OCI-LY7 (cell line): ENCODE measurements at regions not wholly inside any gene's neighbourhood (a gene's known extent, or its start where the extent isn't known, plus 50 kb on each side); places are given as distances from the start of the nearest gene placed in this dataset.

Experiments used
- BruUV-seq: library from RNA; stranded (reverse); fragments of 400-500 nt; replicated peaks from 2 replicates; lab custom pipeline; 2021; lab: Mats Ljungman, UMichigan
- CTCF ChIA-PET: fragments of 300-600 bp; sonication (Branson Sonifier 250); formaldehyde crosslinking; loops from one replicate; lab custom pipeline; 2022; ENCODE audit warnings: antibody characterized with exemption; ENCODE audit not compliant: unreplicated experiment; lab: Charles Lee
- POLR2A ChIA-PET: fragments of 300-600 bp; sonication (Branson Sonifier 250); formaldehyde crosslinking; loops from one replicate; lab custom pipeline; 2022; ENCODE audit warnings: antibody characterized with exemption; lab: Charles Lee
- DNase-seq: peaks from one replicate; pipeline ENCODE4 v3.0.0-alpha.2; 2015; ENCODE audit warnings: low spot score
- H2AFZ ChIP-seq: fragments of 200-600 bp; sonication (generic), shearing (Covaris generic); 2 replicates; pipeline ENCODE4 v1.6.1; 2014; ENCODE audit warnings: mild to moderate bottlenecking, antibody characterized with exemption, low read length, moderate library complexity
- H3K27ac ChIP-seq: fragments of 200-600 bp; sonication (generic); 2 replicates; pipeline ENCODE4 v1.5.1; 2014; ENCODE audit warnings: mixed run types, low read depth, mild to moderate bottlenecking, moderate library complexity, low read length, inconsistent platforms; ENCODE audit not compliant: poor library complexity, severe bottlenecking
- H3K36me3 ChIP-seq: fragments of 200-600 bp; sonication (generic); 2 replicates; pipeline ENCODE4 v1.6.1; 2014; ENCODE audit warnings: mild to moderate bottlenecking, antibody characterized with exemption, low read length, moderate library complexity, mixed read lengths; ENCODE audit not compliant: insufficient read depth
- H3K4me1 ChIP-seq: fragments of 200-600 bp; sonication (generic); 2 replicates; pipeline ENCODE4 v1.5.1; 2014; ENCODE audit warnings: mild to moderate bottlenecking, low read length; ENCODE audit not compliant: insufficient read depth, poor library complexity, severe bottlenecking
- H3K4me2 ChIP-seq: fragments of 200-600 bp; sonication (generic); 2 replicates; pipeline ENCODE4 v1.6.1; 2014; ENCODE audit warnings: mild to moderate bottlenecking, low read length
- H3K4me3 ChIP-seq: fragments of 200-600 bp; sonication (generic); 2 replicates; pipeline ENCODE4 v1.5.1; 2014; ENCODE audit warnings: mild to moderate bottlenecking, low read depth, low read length; ENCODE audit not compliant: poor library complexity, severe bottlenecking
- H3K79me2 ChIP-seq: fragments of 200-600 bp; sonication (generic); 2 replicates; pipeline ENCODE4 v1.6.1; 2016; ENCODE audit warnings: low read depth, mild to moderate bottlenecking, low read length, moderate library complexity, mixed read lengths; ENCODE audit not compliant: insufficient read depth
- H3K9me2 ChIP-seq: fragments of 200-600 bp; sonication (generic); 2 replicates; pipeline ENCODE4 v1.6.1; 2016; ENCODE audit warnings: mild to moderate bottlenecking, low read length, mixed read lengths; ENCODE audit not compliant: insufficient read depth
- H3K9me3 ChIP-seq: fragments of 200-600 bp; sonication (generic); 2 replicates; pipeline ENCODE4 v1.6.1; 2014; ENCODE audit warnings: mild to moderate bottlenecking, mixed run types, low read length, mixed read lengths
- H4K20me1 ChIP-seq: fragments of 200-600 bp; sonication (generic); 2 replicates; pipeline ENCODE4 v1.6.1; 2014; ENCODE audit warnings: mild to moderate bottlenecking, antibody characterized with exemption, low read length, moderate library complexity, mixed read lengths; ENCODE audit not compliant: insufficient read depth
- CTCF ChIP-seq: fragments of 200-600 bp; sonication (generic); conservative IDR thresholded peaks from 2 replicates; pipeline ENCODE4 v1.5.1; 2014; ENCODE audit warnings: mild to moderate bottlenecking, antibody characterized with exemption, low read length, moderate library complexity, mixed read lengths
- EZH2phosphoT487 ChIP-seq: fragments of 200-600 bp; sonication (generic); IDR thresholded peaks from 2 replicates; pipeline ENCODE4 v1.6.1; 2018; ENCODE audit warnings: low read depth, borderline replicate concordance, mild to moderate bottlenecking, mixed run types, antibody characterized with exemption, low read length, moderate library complexity, mixed read lengths
- intact Hi-C: fragments of 100-400 bp; cut with micrococcal nuclease; formaldehyde crosslinking; loops from one replicate; pipeline ENCODE4 v1.10.0; 2022; ENCODE audit not compliant: unreplicated experiment

DNA sequence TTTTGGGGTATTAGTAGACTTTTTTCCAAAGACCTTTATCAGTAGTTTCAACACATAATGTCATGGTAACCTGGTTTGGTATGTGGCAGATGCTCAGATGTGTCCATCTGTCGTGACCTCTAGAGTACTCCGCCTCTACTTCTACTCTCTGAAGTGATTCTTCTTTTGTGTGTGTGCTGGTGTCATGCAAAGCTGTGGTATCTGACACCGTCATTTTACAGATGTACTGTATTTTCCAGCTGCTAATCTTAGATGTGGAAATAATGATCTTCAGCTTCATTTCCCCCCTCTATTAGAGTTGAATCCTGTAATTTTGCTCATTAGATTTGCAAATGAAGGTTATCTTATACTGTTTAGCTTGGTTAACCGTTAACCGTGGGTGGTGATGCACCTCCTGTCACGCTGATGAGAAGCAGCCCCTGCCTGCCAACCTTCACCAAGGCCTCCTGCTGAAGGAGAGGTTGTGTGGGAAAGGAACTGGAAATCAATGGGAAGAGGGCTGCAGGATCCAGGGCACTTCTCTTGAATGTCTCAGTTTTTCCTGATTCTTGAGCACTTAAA, 222.4 kb upstream of the AMIGO2 start:
- CTCF ChIA-PET, result no interaction called here
- H3K79me2 ChIP-seq, result no peaks in the 10 kb centered on the region
- no peaks in the 10 kb centered on the region for H3K36me3 ChIP-seq
- H4K20me1 ChIP-seq, result no peaks in the 10 kb centered on the region
- peak overlapping the region; percentile 47 for H3K4me2 ChIP-seq
- intact Hi-C loops, result no loop called here
- TF ChIP-seq EZH2phosphoT487 (no peak), CTCF (no peak)
- H3K4me3 ChIP-seq, result no peak overlapping the region
- BruUV-seq, result no TSS peak
- H3K27ac ChIP-seq, result no peak overlapping the region
- H3K4me1 ChIP-seq, result peaks cover 29% of the 10 kb centered on the region
- H3K9me3 ChIP-seq, result no peaks in the 10 kb centered on the region
- DNase-seq, result peak; percentile 19
- peak overlapping the region; percentile 64; the same call in 1 of the 2 replicates for H2AFZ ChIP-seq
- no peaks in the 10 kb centered on the region for H3K9me2 ChIP-seq
- POLR2A ChIA-PET, result interaction anchor here (0.5 to 2.3 kb wide), 8 partner anchors 10 to 134 kb away, joined by 3 to 7 read pairs (median 4); no protein-coding TSS in a partner anchor

GRCh38 chr12:47299586-47299985, 219.8 kb upstream of the AMIGO2 start:
- no peak overlapping the region for H3K27ac ChIP-seq
- CTCF ChIA-PET, result no interaction called here
- peaks cover 29% of the 10 kb centered on the region for H3K4me1 ChIP-seq
- no peak overlapping the region for H3K4me2 ChIP-seq
- intact Hi-C loops, result no loop called here
- no peak overlapping the region for H3K4me3 ChIP-seq
- H3K9me2 ChIP-seq, result no peaks in the 10 kb centered on the region
- H4K20me1 ChIP-seq, result no peaks in the 10 kb centered on the region
- H3K9me3 ChIP-seq, result no peaks in the 10 kb centered on the region
- POLR2A ChIA-PET, result no interaction called here
- H3K36me3 ChIP-seq, result no peaks in the 10 kb centered on the region
- H3K79me2 ChIP-seq, result no peaks in the 10 kb centered on the region
- H2AFZ ChIP-seq, result no peak overlapping the region
- BruUV-seq, result no TSS peak
- TF ChIP-seq EZH2phosphoT487, result no peak
- no peak for TF ChIP-seq CTCF
- no peak for DNase-seq

DNA sequence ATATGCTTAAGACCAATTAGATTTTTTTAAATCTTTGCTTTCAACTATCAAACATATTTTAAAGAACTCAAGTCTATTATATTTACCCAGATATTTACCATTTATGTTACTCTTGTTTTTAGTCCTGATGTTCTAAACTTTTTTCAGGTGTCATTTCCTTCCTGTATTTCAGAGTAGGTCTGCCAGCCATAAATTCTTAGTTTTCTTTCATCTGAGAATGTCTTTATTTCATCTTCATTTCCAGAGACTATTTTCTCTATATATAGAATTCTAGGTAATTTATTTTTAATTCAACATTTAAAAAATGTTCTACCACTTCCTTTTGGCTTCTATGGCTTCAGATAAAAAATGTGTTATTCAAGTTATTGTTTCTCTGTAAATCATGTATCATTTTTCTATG, 218.2 kb upstream of the AMIGO2 start:
- intact Hi-C loops, result no loop called here
- POLR2A ChIA-PET, result interaction anchor here (1.3 kb wide), 1 partner anchor 25 kb away, joined by 3 read pairs; no protein-coding TSS in a partner anchor
- Histone ChIP-seq H4K20me1 (no peaks in the 10 kb centered on the region), H3K36me3 (no peaks in the 10 kb centered on the region), H3K4me1 (peaks cover 25% of the 10 kb centered on the region), H3K9me2 (no peaks in the 10 kb centered on the region), H3K79me2 (no peaks in the 10 kb centered on the region), H3K4me3 (no peak overlapping the region), H3K9me3 (no peaks in the 10 kb centered on the region), H2AFZ (peak overlapping the region; percentile 17; the same call in 1 of the 2 replicates), H3K4me2 (no peak overlapping the region), H3K27ac (no peak overlapping the region)
- DNase-seq, result no peak
- BruUV-seq, result no TSS peak
- CTCF ChIA-PET, result no interaction called here
- TF ChIP-seq CTCF, result no peak
- no peak for TF ChIP-seq EZH2phosphoT487
